Fibroblast of skin of right biceps (primary cell): ENCODE measurements at regions not wholly inside any gene's neighbourhood (a gene's known extent, or its start where the extent isn't known, plus 50 kb on each side); places are given as distances from the start of the nearest gene placed in this dataset.

ENCODE experiments used
- DNase-seq: peaks from one replicate; pipeline ENCODE4 v3.0.0-alpha.2; 2013

- no peak for DNase-seq
These were observed 785.8 kb downstream of the MED13L start for GRCh38 chr12:115491511-115492250.

GRCh38 chr12:115489253-115489652 lies 788.2 kb downstream of the MED13L start:
- DNase-seq = no peak

GRCh38 chr12:115485967-115486366 lies 791.5 kb downstream of the MED13L start:
- no peak for DNase-seq

- no peak for DNase-seq
These were observed 792.0 kb downstream of the MED13L start for GRCh38 chr12:115485503-115485902.

- DNase-seq = no peak
These were observed 794.5 kb downstream of the MED13L start for GRCh38 chr12:115482943-115483342.

- DNase-seq = no peak
These were observed 796.4 kb downstream of the MED13L start for GRCh38 chr12:115481141-115481540.

- no peak for DNase-seq
These were observed 794.5 kb upstream of the TBX3 start for GRCh38 chr12:115478505-115478904.

GRCh38 chr12:115474539-115475353 lies 790.8 kb upstream of the TBX3 start:
- DNase-seq = no peak

- DNase-seq = no peak
These were observed 789.4 kb upstream of the TBX3 start for GRCh38 chr12:115473257-115473956.

GRCh38 chr12:115472852-115473251 lies 788.9 kb upstream of the TBX3 start:
- DNase-seq = no peak

- no peak for DNase-seq
These were observed 787.0 kb upstream of the TBX3 start for GRCh38 chr12:115470977-115471376.

- no peak for DNase-seq
These were observed 786.6 kb upstream of the TBX3 start for GRCh38 chr12:115470526-115470925.

GRCh38 chr12:115468087-115468510 lies 784.1 kb upstream of the TBX3 start:
- DNase-seq = peak; percentile 57

- peak; percentile 51 for DNase-seq
These were observed 783.6 kb upstream of the TBX3 start for GRCh38 chr12:115467531-115467930.

- DNase-seq = peak; percentile 30
These were observed 782.1 kb upstream of the TBX3 start for GRCh38 chr12:115466076-115466475.

- DNase-seq = no peak
These were observed 780.7 kb upstream of the TBX3 start for GRCh38 chr12:115464661-115465060.

GRCh38 chr12:115464111-115464581 lies 780.2 kb upstream of the TBX3 start:
- no peak for DNase-seq

- no peak for DNase-seq
These were observed 777.4 kb upstream of the TBX3 start for GRCh38 chr12:115461401-115461800.

GRCh38 chr12:115457798-115458197 lies 773.8 kb upstream of the TBX3 start:
- DNase-seq = no peak

GRCh38 chr12:115456946-115457689 lies 773.1 kb upstream of the TBX3 start:
- no peak for DNase-seq

GRCh38 chr12:115455268-115455681 lies 771.3 kb upstream of the TBX3 start:
- peak; percentile 19 for DNase-seq

- no peak for DNase-seq
These were observed 768.8 kb upstream of the TBX3 start for GRCh38 chr12:115452751-115453281.
